Skeletal muscle cell (primary cell): ENCODE measurements at regions not wholly inside any gene's neighbourhood (a gene's known extent, or its start where the extent isn't known, plus 50 kb on each side); places are given as distances from the start of the nearest gene placed in this dataset.
"Not testable (repeated sequence)": the region's sequence is repeated elsewhere in the genome, so short reads cannot be mapped to it uniquely, and the experiment has no call there.

Experiments
- DNase-seq: peaks from one replicate; pipeline ENCODE4 v3.0.0-alpha.2; 2010; ENCODE audit warnings: low read depth
- H3K4me3 ChIP-seq: 2 replicates; pipeline ENCODE4 v1.5.1; 2011; ENCODE audit warnings: low read depth, mild to moderate bottlenecking, control low read depth, low read length, moderate library complexity

DNA sequence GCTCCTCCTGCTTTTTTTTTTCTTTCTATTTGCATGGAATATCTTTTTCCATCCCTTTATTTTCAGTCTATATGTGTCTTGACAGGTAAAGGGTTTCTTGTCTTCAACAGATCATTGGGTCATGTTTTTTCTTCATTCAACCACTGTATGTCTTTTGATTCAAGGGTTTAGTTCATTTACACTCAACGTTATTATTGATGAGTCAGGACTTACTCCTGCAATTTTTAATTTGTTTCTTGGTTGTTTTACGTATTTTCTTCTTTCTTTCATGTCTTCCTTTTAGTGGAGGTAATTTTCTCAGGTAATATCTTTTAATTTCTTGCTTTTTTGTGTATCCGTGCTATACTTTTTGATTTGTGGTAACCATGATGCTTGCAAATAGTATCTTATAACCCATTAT, 429.1 kb upstream of the HTR1E start:
- DNase-seq, result no peak
- no peak overlapping the region for H3K4me3 ChIP-seq

DNA sequence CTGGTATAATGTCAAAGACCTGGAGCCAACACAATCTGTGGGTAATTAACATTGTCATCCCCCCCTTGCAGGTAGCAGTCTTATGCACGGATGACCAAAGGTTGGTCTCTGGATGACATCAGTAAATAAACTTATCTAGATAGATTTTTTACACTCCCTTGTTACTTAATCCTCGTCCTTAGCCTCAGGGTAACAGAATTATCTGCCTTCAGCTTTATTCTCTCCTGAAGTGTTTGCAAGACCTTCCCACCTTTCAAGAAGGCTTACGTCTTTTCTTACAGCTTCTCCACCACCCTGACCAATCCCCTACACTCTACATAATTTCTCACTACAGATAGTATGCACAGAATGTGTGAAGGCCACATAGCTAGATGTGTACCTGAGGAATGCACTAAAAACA, 434.8 kb upstream of the HTR1E start:
- no peak overlapping the region for H3K4me3 ChIP-seq
- no peak for DNase-seq

DNA sequence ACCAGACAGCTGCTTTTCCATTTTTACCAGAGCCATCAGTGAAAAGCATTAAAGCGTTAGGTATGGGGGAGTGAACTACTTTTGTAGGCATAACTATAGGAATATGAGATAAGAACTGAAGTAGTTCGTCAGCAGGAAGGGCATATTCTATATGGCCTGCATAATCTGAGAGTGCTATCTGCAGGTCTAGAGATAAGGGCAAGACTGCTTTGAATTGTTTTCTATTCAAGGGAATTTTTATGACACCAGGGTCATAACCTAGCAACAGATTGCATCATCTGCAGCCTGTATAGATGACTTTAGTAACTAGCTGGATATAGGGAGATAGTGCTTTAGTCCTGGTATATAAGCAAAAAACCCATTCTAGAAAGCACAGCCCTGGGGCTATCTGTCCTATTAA, 437.3 kb upstream of the HTR1E start:
- no peak for DNase-seq
- no peak overlapping the region for H3K4me3 ChIP-seq

DNA sequence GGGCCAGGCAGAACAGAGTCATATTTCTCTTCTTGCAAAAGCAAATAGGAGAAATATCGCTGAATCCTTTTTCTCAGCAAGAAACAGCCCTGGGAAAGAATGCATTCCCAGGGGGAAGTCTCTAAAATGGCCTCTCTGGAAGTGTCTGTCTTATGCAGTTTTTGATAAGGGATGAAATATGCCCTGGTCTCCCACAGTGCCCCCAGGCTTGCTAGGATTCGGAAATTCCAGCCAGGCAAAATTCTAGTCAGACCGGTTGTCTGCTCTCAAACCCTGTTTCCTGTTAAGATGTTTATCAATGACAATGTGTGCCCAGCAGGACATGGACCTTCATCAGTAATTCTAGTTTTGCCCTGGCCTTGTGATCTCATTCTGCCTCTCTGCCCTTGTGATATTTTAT, 448.3 kb upstream of the HTR1E start:
- H3K4me3 ChIP-seq, DNase-seq: not testable (repeated sequence)

DNA sequence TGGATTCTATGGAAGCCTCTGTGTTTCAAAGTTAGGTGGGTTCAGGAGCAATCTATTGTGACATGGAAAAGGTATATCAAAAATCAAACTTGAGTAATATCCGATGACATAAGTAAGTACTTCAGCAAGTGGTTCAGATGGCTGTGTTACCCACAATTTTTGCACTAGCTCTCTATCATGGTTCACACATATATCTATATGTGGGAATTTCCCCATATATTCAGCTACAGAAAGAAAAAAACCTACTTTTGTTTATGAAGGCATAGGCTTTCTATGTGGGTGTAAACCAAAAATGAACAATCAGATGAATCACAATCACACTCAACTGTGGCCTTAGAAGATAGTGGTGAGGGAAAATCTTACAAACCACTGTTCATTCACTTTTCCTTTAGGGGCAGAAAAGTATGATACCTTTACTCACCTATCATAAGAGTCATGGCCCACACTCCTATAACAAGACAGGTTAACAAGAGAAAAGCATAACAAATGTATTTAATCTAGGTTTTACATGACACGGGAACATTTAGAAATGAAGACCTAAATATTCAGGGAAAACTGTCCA, 449.6 kb upstream of the HTR1E start:
- DNase-seq, result no peak
- no peak overlapping the region for H3K4me3 ChIP-seq

DNA sequence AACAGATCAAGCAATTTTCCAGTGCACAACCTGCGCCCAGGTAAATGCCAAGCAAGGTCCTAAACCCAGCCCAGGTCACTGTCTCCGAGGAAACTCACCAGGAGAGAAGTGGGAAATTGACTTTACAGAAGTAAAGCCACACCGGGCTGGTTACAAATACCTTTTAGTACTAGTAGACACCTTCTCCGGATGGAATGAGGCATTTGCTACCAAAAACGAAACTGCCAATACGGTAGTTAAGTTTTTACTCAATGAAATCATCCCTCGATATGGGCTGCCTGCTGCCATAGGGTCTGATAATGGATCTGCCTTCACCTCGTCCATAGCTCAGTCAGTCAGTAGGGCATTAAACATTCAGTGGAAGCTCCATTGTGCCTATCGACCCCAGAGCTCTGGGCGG, 459.0 kb upstream of the HTR1E start:
- H3K4me3 ChIP-seq, DNase-seq: not testable (repeated sequence)

DNA sequence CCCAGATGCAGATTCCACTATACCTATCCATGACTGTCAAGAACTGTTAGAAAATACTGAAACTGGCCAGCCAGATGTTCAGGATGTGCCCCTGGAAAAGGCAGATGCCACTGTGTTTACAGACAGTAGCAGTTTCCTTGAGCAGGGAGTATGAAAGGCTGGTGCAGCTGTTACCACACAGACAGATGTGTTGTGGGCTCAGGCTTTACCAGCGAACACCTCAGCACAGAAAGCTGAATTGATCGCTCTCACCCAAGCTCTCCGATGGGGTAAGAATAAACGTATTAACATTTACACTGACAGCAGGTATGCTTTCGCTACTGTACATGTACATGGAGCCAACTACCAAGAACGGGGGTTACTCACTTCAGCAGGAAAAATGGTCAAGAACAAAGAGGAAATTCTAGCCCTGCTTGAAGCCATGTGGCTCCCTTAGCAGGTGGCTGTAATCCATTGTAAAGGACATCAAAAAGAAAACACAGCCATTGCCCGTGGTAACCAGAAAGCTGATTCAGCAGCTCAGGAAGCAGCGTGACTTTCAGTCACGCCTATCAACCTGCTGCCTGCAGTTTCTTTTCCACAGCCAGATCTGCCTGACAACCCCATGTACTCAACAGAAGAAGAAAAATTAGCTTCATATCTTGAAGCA, 459.7 kb upstream of the HTR1E start:
- H3K4me3 ChIP-seq, result no peak overlapping the region
- no peak for DNase-seq

DNA sequence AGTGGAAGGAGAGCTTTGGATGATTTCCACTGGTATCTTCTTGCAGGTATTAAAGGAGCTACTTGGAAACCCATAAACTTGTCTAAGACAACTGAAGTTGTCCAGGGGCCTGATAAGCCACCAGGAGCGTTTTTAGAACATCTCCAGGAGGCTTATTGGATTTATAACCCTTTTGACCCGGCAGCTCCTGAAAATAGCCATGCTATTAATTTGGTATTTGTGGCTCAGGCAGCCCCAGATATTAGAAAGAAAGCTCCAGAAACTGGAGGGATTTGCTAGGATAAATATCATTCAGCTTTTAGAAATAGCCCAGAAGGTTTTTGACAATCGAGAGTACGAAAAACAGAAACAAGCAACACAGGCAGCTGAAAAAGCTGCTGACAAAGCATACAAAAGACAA, 461.0 kb upstream of the HTR1E start:
- no peak overlapping the region for H3K4me3 ChIP-seq
- DNase-seq, result no peak

DNA sequence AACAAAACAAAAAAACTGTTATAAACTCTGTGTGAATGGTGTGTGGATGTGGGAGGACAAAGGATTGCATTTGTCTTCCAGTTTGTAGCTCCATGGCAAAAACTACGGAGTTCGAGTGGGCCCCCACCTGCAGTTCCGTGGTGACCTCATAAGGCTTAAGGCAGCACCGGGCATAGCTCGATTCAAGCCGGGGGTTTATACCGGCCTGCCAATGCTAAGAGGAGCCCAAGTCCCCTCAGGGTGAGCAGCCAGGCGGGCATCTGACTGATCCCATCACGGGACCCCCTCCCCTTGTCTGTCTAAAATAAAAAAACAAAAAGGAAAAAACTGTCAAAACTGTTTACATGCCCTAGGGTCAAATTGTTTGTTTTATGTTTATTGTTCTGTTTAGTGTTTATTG, 463.2 kb upstream of the HTR1E start:
- DNase-seq, result no peak
- H3K4me3 ChIP-seq, result no peak overlapping the region

DNA sequence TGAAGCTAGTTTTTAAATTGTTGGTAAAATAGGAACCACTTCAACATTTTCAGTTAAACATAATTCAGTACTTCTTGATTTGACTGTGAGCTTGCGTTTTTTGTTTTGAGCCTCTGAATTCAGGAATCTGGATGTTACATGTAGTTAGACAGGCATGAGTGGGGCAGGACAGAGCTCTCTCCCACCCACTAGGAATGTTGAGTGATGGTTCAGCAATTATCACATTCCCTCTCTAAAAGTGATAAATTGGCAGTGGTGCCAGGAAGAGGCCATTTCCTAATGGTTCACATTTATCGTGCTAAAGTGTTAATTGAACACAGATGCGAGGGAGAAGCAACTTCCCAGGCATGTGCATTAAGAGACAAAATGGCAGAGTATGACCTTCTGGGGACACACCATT, 465.5 kb upstream of the HTR1E start:
- H3K4me3 ChIP-seq, result no peak overlapping the region
- no peak for DNase-seq

DNA sequence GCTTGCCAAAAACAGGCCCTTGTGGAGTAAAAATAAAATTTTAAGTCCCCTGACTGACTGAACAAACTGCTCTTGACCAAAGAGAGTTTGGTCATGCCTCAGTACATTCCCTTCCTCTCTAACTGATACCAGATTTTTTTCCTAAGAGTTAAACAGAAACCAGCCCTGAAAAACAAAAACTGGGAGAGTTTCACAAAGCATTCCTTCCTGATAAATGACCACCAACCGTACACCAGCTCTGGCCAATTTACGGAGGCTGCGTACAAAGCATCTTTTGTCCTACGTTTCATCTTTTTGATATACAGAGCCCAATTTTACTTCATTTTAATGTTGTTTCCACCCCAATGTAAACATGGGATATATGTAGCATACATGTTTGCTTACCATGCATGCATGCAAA, 477.4 kb upstream of the HTR1E start:
- no peak overlapping the region for H3K4me3 ChIP-seq
- no peak for DNase-seq

DNA sequence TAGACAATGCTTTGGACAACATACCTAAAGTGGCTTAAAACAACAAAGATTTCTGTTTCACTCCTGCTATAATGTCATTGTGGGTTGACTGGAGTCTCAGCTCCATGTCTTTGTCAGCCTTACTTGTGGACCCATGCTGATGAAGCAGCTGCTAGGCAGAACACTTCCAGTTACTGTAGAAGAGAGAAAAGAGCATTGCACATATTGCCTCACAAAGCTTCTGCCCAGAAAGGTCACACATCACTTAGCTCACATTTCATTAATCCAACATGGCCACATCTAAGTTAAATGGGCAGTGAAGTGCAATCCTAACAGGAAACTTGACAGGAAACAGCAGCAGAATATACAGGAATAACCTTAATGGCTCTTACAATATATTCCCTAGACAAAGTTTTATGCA, 480.5 kb upstream of the HTR1E start:
- no peak for DNase-seq
- no peak overlapping the region for H3K4me3 ChIP-seq

DNA sequence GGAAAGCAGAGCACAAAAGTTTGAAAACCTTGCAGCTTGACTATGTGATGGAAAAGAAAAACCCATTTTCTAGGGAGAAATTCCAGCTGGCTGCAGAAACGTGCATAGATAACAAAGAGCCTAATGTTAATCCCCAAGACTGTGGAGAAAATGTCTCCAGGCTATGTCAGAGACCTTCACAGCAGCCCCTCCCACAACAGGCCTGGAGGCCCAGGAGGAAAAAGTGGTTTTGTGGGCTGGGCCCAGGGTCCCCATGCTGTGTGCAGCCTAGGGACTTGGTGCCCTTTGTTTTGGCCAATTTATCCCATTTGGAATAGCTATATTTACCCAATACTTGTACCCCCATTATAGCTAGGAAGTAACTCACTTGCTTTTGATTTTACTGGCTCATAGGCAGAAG, 484.1 kb upstream of the HTR1E start:
- DNase-seq, result no peak
- no peak overlapping the region for H3K4me3 ChIP-seq

DNA sequence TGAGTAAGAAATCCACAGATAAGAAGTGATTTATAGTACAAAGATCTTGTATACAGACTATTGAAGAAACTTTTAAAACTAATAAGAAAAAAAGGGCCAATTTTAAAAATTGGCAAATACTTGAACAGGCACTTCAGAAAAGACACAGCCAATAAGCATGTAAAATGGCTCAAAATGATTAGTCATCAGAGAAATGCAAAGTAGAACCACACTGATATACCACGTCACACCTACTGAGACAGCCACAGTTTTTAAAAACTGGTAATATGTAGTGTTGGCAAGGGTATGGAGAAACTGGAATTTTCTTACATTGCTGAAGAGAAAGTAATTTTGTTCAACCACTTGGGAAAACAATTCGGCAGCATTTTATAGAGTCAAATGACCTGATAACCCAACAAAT, 488.9 kb upstream of the HTR1E start:
- H3K4me3 ChIP-seq, result no peak overlapping the region
- no peak for DNase-seq

DNA sequence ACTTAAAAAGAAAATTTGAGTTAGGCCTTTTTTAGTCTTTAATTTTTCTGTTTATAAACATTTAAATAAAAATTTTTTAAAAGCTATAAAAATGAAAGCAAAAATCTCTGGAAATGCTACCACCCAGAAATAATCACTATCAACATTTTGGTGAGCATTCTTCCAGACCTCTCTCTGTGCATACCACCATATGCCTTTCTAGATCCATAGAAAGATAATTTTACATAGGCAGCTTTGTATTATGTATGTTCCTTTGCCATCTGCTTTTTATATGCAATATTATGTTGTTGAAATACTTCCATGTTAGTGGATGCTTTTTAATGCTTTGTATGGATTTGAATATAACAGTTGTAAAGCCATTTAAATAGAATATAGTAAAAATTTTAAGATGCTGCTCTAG, 496.7 kb upstream of the HTR1E start:
- no peak for DNase-seq
- no peak overlapping the region for H3K4me3 ChIP-seq

DNA sequence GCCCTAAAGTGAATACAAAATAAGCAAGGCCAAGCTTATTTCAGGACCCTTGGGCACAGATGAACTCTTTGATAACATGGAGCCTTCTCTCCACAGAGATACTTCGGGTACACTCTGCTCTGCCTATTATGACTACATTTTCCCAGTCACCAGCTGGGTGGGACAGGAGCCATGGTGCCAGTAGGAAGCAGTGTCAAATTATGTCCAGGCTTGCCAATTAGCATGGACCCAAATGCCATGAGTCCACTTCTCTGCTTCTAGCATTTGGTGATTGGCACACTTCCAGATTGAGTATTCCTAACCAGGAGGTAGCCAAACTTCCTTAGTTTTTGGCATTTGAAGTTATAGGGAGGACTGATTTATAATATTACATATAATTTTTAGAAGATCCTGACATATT, 513.8 kb upstream of the HTR1E start:
- no peak overlapping the region for H3K4me3 ChIP-seq
- no peak for DNase-seq

DNA sequence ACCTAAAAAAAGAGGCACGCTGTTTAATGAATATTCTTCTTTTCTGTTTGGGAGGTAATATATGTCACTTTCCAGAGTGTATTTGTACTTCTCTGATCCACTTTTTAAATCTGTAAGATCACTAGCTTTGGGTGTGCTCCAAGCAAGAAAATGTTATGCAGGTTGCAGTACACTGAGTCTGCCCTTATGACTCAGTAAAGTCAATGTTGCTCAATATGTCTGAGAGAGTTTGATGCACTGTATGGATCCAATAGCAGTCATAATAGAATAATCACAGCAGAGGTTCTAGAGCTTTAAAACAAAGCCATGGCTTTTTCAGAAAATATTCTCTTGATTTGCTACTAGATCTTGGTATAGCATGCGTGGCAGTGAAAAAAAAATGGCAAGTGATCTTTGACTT, 525.3 kb upstream of the HTR1E start:
- no peak for DNase-seq
- no peak overlapping the region for H3K4me3 ChIP-seq

DNA sequence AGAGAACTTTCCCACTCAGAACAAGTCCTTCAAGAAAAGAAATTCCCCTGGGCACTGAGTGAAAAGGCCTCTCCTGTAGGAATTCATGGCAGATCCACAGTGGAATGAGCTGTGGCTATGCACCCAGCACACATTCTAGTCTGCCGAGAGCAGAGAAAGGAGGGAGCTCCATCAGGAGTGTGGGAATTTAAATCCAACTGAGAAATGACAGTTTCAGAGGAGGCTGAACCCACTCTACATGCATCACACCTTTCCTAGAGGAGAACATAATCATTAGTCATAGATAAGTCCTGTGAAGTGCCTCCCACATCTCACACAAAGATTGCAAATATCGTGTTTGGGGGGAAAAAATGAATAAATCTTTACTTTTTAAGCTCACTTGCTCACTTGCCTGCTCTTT, 530.2 kb upstream of the HTR1E start:
- H3K4me3 ChIP-seq, result no peak overlapping the region
- no peak for DNase-seq

DNA sequence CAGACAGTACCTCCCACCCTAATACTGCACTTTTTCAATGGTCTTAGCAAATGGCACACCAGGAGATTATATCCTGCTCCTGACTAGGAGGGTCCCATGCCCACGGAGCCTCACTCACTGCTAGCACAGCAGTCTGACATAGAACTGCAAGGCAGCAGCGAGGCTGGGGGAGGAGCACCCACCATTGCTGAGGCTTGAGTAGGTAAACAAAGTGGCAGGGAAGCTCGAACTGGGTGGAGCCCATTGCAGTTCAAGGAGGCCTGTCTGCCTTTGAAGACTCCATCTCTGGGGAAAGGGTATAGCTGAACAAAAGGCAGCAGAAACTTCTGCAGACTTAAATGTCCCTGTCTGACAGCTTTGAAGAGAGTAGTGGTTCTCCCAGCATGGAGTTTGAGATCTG, 544.5 kb upstream of the HTR1E start:
- not testable (repeated sequence) for DNase-seq, H3K4me3 ChIP-seq

DNA sequence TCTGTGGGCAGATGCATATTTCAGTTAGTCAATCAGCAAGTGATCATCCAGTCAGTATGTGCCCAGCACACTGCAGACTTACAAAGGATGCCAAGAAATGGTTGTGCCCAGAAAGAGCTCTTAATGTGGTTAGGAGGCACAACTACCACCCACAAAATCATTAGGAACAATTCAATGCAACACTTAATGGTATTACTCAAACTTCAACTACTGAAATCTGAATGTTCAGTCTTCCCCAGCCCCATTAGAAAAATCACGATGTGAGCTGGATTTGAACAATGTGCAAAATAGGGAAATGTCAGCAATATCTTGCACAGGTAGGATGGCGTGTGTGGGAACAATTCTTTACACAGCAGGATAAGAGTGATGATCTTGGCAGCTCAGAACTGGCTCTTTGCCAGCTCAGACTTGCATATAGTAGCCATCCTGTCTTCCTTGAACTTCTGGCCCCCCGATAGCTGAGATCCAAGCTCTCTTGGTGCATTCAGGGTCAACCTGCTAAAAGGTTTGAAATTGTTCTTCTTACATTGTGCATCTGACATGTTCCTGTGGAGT, 556.7 kb upstream of the HTR1E start:
- DNase-seq, result no peak
- no peak overlapping the region for H3K4me3 ChIP-seq

DNA sequence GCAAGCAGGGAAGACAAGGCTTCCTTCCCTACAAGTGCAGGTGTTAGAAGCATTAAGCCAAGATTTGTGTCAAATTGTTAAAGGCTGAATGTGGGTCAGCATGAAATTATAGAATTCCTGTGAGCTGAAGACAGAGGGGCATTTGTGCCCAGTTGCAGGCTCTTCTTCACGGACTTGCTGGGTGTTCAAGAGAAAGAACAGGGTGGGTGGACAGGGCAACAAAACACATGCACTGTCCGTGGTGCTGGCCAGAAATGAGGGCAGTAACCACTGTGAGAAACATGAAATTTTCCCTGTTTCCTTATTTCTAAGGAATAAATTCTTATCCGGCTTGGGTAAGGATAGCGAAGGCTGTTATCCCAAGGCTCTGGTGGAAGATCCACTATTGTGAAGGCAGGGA, 579.5 kb upstream of the HTR1E start:
- DNase-seq, result no peak
- no peak overlapping the region for H3K4me3 ChIP-seq

DNA sequence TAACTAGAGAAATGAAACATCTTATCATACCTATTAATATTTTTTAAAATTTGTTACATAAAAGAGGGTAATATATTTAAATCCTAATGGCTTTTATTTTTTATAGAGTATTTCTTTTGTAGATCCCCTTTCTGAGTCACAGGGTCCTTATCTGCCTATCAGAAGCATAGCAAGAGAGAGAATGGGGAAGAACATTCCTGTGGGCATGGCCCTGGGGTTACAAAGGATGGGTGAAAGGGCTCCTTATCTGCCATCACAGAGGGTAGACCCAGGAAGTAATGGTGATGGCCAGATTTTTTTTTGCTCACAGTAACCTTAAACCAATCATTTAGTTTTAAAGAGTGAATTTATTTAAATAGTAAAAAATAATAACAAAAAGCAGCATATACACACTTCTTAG, 582.1 kb upstream of the HTR1E start:
- H3K4me3 ChIP-seq, result no peak overlapping the region
- DNase-seq, result no peak
